HCT116 (cell line): ENCODE measurements at regions not wholly inside any gene's neighbourhood (a gene's known extent, or its start where the extent isn't known, plus 50 kb on each side); places are given as distances from the start of the nearest gene placed in this dataset.

Experiments
- ATAC-seq: fragments of 200-7000 bp; cut with Tn5 transposase; 2 replicates; pipeline ENCODE4 v1.9.1; 2020; ENCODE audit warnings: mild to moderate bottlenecking, moderate library complexity
- BruUV-seq: library from RNA; stranded (reverse); fragments of 400-500 nt; replicated peaks from 2 replicates; lab custom pipeline; 2021; lab: Mats Ljungman, UMichigan
- CTCF ChIA-PET: fragments of 300-600 bp; sonication (Branson Sonifier 250); formaldehyde crosslinking; loops from one replicate; lab custom pipeline; 2021; ENCODE audit warnings: antibody characterized with exemption; lab: Charles Lee
- POLR2A ChIA-PET: fragments of 300-600, 350-600 bp; sonication (Branson Sonifier 250); formaldehyde crosslinking; loops from one replicate; lab custom pipeline; 2021; ENCODE audit warnings: antibody characterized with exemption; lab: Charles Lee
- RAD21 ChIA-PET, 2 experiments: fragments of 300-600 bp; sonication (Branson Sonifier 250); formaldehyde crosslinking; loops; one replicate each; lab custom pipeline; 2023; ENCODE audit warnings: low total read pairs in 2 of 2; ENCODE audit not compliant: uncharacterized antibody in 2 of 2, unreplicated experiment in 2 of 2, low non-redundant PET in 1 of 2; lab: Charles Lee
- DNase-seq: peaks from one replicate; pipeline ENCODE4 v3.0.0-alpha.2; 2010; ENCODE audit warnings: low read depth, low spot score
- H2AFZ ChIP-seq: fragments of 200-600 bp; shearing (Covaris generic), sonication (generic); 2 replicates; pipeline ENCODE4 v1.6.1; 2017; ENCODE audit warnings: low read depth, mixed run types, mixed read lengths, antibody characterized with exemption, low read length; ENCODE audit not compliant: poor library complexity, severe bottlenecking
- H3K27ac ChIP-seq: 2 replicates; pipeline ENCODE4 v1.5.1; 2012; ENCODE audit warnings: low read depth, low read length
- H3K27me3 ChIP-seq: fragments of 200-600 bp; sonication (generic); 2 replicates; pipeline ENCODE4 v1.6.1; 2016; ENCODE audit warnings: mixed run types, low read length, mixed read lengths; ENCODE audit not compliant: insufficient read depth
- H3K36me3 ChIP-seq, 2 experiments: fragments of 200-500 bp in 1 of 2; fragments of 200-600 bp in 1 of 2; sonication (Bioruptor generic) in 1 of 2; sonication (generic) in 1 of 2; 2 replicates each; pipeline versions ENCODE4 v1.5.1 to v1.6.1; 2014 to 2016; ENCODE audit warnings: low read length in 2 of 2, inconsistent platforms in 1 of 2, mixed read lengths in 1 of 2, mixed run types in 1 of 2; ENCODE audit not compliant: insufficient read depth in 2 of 2, control insufficient read depth in 1 of 2
- H3K4me1 ChIP-seq, 2 experiments: fragments of 200-600 bp in 1 of 2; sonication (generic) in 1 of 2; 2 replicates each; pipeline versions ENCODE4 v1.5.1 to v1.6.1; 2012 to 2017; ENCODE audit warnings: low read length in 2 of 2, inconsistent platforms in 1 of 2, mild to moderate bottlenecking in 1 of 2, mixed read lengths in 1 of 2, mixed run types in 1 of 2, moderate library complexity in 1 of 2; ENCODE audit not compliant: insufficient read depth in 2 of 2, control insufficient read depth in 1 of 2
- H3K4me2 ChIP-seq: fragments of 200-600 bp; sonication (generic); 2 replicates; pipeline ENCODE4 v1.6.1; 2017; ENCODE audit warnings: mixed run types, low read length, mixed read lengths
- H3K4me3 ChIP-seq, 2 experiments: fragments of 200-600 bp in 1 of 2; sonication (generic) in 1 of 2; replicated peaks in 1 of 2; 2 replicates each; pipeline ENCODE4 v1.5.1; 2011 to 2016; ENCODE audit warnings: low read length in 2 of 2, control low read depth in 1 of 2, low read depth in 1 of 2, mild to moderate bottlenecking in 1 of 2, mixed read lengths in 1 of 2, mixed run types in 1 of 2
- H3K79me2 ChIP-seq: fragments of 200-600 bp; sonication (generic); 2 replicates; pipeline ENCODE4 v1.6.1; 2017; ENCODE audit warnings: mild to moderate bottlenecking, mixed run types, low read length, moderate library complexity, mixed read lengths; ENCODE audit not compliant: insufficient read depth
- H3K9ac ChIP-seq: fragments of 200-600 bp; sonication (generic); 2 replicates; pipeline ENCODE4 v1.6.1; 2016; ENCODE audit warnings: low read length, mixed read lengths
- H3K9me2 ChIP-seq: fragments of 200-600 bp; sonication (generic), shearing (Covaris generic); 2 replicates; pipeline ENCODE4 v1.6.1; 2017; ENCODE audit warnings: mixed run types, mild to moderate bottlenecking, moderate library complexity; ENCODE audit not compliant: insufficient read depth
- H3K9me3 ChIP-seq, 2 experiments: fragments of 200-500 bp in 1 of 2; fragments of 200-600 bp in 1 of 2; sonication (Bioruptor generic) in 1 of 2; sonication (generic) in 1 of 2; 2 replicates each; pipeline ENCODE4 v1.6.1; 2014 to 2017; ENCODE audit warnings: low read length in 2 of 2, mixed read lengths in 2 of 2, inconsistent platforms in 1 of 2, low read depth in 1 of 2, mild to moderate bottlenecking in 1 of 2, mixed run types in 1 of 2, moderate library complexity in 1 of 2; ENCODE audit not compliant: control insufficient read depth in 1 of 2, insufficient read depth in 1 of 2
- H4K20me1 ChIP-seq: fragments of 200-600 bp; sonication (generic), shearing (Covaris generic); 2 replicates; pipeline ENCODE4 v1.6.1; 2017; ENCODE audit warnings: mixed run types, mild to moderate bottlenecking, moderate library complexity; ENCODE audit not compliant: insufficient read depth
- CBX3 ChIP-seq: IDR thresholded peaks from 2 replicates; pipeline ENCODE4 v1.6.1; 2012; ENCODE audit warnings: low read depth
- CEBPB ChIP-seq: IDR thresholded peaks from 2 replicates; pipeline ENCODE4 v1.6.1; 2012; ENCODE audit warnings: low read depth
- EGR1 ChIP-seq: IDR thresholded peaks from 2 replicates; pipeline ENCODE4 v1.6.1; 2012; ENCODE audit warnings: low read depth
- ELF1 ChIP-seq: IDR thresholded peaks from 2 replicates; pipeline ENCODE4 v1.6.1; 2012; ENCODE audit warnings: low read depth, borderline replicate concordance
- EZH2phosphoT487 ChIP-seq: fragments of 200-600 bp; IDR thresholded peaks from 2 replicates; pipeline ENCODE4 v1.6.1; 2018; ENCODE audit warnings: antibody characterized with exemption, borderline replicate concordance
- FOSL1 ChIP-seq: IDR thresholded peaks from 2 replicates; pipeline ENCODE4 v1.6.1; 2012; ENCODE audit warnings: low read depth
- JUND ChIP-seq: IDR thresholded peaks from 2 replicates; pipeline ENCODE4 v1.6.1; 2012
- POLR2A ChIP-seq: IDR thresholded peaks from 2 replicates; pipeline ENCODE4 v1.7.0; 2011; ENCODE audit warnings: borderline replicate concordance; ENCODE audit not compliant: insufficient read depth, insufficient read length; ENCODE audit errors: extremely low read depth
- RAD21 ChIP-seq: IDR thresholded peaks from 2 replicates; pipeline ENCODE4 v1.6.1; 2012; ENCODE audit warnings: low read depth, mild to moderate bottlenecking
- SIN3A ChIP-seq: IDR thresholded peaks from 2 replicates; pipeline ENCODE4 v1.6.1; 2012; ENCODE audit warnings: low read depth
- SP1 ChIP-seq: IDR thresholded peaks from 2 replicates; pipeline ENCODE4 v1.6.1; 2012; ENCODE audit warnings: low read depth
- SRF ChIP-seq: IDR thresholded peaks from 2 replicates; pipeline ENCODE4 v1.6.1; 2012; ENCODE audit warnings: low read depth
- TCF7L2 ChIP-seq: IDR thresholded peaks from 2 replicates; pipeline ENCODE4 v1.7.0; 2011; ENCODE audit warnings: borderline replicate concordance, inconsistent platforms; ENCODE audit not compliant: insufficient read depth, insufficient read length; ENCODE audit errors: extremely low read depth
- YY1 ChIP-seq: IDR thresholded peaks from 2 replicates; pipeline ENCODE4 v1.6.1; 2011; ENCODE audit warnings: low read length, low read depth, moderate library complexity, mild to moderate bottlenecking; ENCODE audit not compliant: insufficient replicate concordance; ENCODE audit errors: extremely low read depth
- ZFX ChIP-seq: fragments of 450-650 bp; IDR thresholded peaks from 2 replicates; pipeline ENCODE4 v1.6.1; 2017
- intact Hi-C: fragments of 100-400 bp; cut with micrococcal nuclease; formaldehyde crosslinking; loops from 2 replicates; pipeline ENCODE4 v1.10.0; 2022

DNA sequence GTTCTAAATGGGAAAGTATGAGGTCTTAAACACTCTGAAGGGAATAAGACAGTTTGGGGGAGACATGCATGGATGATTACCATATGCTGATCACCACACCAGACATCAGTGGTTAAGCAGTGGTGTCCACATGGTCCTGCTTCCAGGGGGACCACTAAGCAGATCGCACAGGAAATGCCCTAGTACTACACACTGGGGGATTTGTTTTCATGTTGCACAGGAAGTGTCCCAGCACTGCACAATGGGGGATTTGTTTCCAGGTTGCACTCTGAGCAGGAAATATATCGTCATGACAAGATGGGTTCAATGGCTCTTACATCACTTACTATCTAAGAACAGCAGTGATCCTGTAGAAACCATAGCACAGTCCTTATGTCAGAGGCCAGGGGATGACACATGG, 245.5 kb downstream of the BCL11B start (continued):
- TF ChIP-seq FOSL1: no peak
- peak; percentile 60; the same call in 1 of the 2 replicates for TF ChIP-seq CEBPB
- TF ChIP-seq ELF1: peak; percentile 97
- TF ChIP-seq SRF: peak; percentile 90
- TF ChIP-seq SIN3A: no peak
- TF ChIP-seq RAD21: no peak; the same call in 1 of the 2 replicates
- TF ChIP-seq POLR2A: no peak

DNA sequence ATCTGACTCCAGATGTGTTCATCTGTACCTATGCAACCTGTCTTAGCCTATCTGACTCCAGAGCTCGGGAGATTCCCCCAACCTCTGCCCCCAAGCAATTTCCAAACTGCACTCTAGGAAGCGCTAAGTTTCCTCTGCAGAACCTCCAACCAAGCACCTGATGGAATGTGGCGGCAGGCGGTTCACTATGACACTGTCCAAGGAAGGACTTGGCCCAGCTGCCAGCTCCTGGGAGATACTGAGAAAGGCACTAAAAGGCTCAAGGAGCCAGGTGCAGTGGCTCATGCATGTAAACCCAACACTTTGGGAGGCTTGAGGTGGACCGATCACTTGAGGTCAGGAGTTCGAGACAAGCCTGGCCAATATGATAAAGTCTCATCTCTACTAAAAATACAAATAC, 244.0 kb downstream of the BCL11B start:
- Histone ChIP-seq H4K20me1 (no peaks in the 10 kb centered on the region), H3K4me2 (no peak overlapping the region), H3K9ac (no peak overlapping the region), H3K9me2 (no peaks in the 10 kb centered on the region), H2AFZ (no peak overlapping the region), H3K27me3 (no peaks in the 10 kb centered on the region), H3K9me3 (no peaks in the 10 kb centered on the region), H3K79me2 (no peaks in the 10 kb centered on the region), H3K27ac (no peak overlapping the region), H3K4me3 (no peak overlapping the region)
- POLR2A ChIA-PET: no interaction called here
- no peak for DNase-seq
- RAD21 ChIA-PET: no interaction called here
- TF ChIP-seq FOSL1 (no peak), EGR1 (no peak), YY1 (no peak), EZH2phosphoT487 (no peak), SP1 (no peak), CBX3 (no peak), JUND (no peak), ZFX (no peak), ELF1 (no peak), TCF7L2 (no peak)
- TF ChIP-seq, all 23 proteins: peak for 0
- no TSS peak for BruUV-seq
- H3K36me3 ChIP-seq: no peaks in the 10 kb centered on the region
- no peak for ATAC-seq
- CTCF ChIA-PET: no interaction called here
- H3K4me1 ChIP-seq: peaks cover 5 to 12% of the 10 kb centered on the region in 2 experiments; a peak in 2 of 4 replicates
- intact Hi-C loops: loop anchor here (5.0 kb wide), 1 partner anchor 121 kb away; no protein-coding TSS in a partner anchor
